HG03139 (cell line): ENCODE measurements at regions not wholly inside any gene's neighbourhood (a gene's known extent, or its start where the extent isn't known, plus 50 kb on each side); places are given as distances from the start of the nearest gene placed in this dataset.

ENCODE experiments used
- ATAC-seq: cut with Tn5 transposase; IDR thresholded peaks from one replicate; pipeline ENCODE4 v1.9.1; 2021; ENCODE audit not compliant: unreplicated experiment

DNA sequence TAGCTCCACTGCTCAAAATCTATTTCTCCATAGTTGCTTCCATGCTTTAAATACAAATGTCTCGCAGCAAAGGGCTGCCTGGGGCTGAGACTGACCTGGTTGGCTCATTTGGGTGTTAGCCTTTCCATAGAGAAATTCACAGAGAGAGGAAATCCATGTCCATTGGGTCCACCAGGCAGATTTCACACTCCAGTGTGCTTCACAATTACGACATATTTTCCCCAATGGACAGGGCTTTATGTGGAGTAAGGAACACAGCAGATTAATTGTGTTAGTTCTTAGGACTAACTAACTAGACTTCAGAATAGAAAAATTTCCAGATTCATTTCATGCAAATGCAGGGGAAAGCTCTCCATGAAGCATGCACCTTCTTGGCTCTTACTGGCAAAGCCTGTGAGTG lies 180.7 kb downstream of the FBXO15 start:
- ATAC-seq = no peak

DNA sequence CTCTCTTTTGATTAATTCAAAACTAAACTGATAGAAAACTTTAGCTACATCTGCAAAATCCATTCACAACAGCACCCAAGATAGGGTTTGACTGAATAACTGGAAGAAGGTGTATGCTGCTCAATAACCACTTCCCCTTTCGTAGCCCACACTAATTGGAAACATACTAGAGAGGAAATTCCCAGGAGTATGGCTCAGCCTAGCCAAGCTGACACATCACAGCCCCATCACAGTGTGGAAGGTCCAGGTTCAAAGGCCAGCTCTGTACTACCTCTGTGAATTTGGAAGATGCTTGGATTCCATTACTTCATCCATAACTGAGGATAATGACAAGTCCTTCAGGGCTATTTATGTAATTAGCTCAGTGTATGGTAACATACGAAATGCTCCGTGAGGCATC lies 185.4 kb downstream of the FBXO15 start:
- ATAC-seq = no peak

DNA sequence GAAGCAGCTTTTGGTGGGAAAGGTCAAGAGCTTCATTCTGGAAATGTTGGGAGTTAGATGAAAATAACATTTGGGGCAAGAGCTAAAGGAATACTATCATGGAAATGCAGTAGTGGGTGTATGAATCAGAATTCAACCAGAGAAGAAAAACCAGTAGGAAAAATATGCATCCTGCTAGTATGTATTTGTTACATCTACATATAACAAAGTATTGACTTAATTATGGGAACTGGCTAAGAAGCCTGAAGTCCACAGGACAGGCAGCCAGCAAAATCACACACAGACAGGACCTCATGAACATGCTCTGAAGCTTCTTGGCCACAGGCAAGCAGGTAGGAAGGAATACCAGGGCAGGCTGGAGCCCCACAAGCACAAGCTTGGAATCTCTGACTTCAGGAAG lies 185.8 kb downstream of the FBXO15 start:
- no peak for ATAC-seq

DNA sequence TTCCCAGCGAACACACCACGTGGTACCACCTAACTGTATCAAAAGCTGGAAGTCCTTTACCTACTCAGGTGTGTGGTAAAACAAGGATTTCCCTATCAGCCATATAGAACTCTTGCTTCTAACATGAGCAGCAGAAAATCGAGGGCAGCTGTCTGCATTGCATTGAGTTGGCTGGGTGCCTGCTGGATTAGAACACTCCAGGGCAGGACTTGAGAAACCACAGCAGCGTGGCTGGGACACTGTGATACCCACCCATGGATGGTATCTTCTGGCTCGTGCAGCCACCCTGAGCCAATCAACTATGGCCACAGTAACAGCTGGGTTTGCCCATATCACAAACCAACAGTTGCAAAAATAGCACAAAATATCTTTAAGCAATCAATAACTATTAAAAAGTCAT lies 188.3 kb downstream of the FBXO15 start:
- ATAC-seq = no peak

GRCh38 chr18:73954268-73954667 lies 193.4 kb downstream of the FBXO15 start:
- ATAC-seq = no peak

DNA sequence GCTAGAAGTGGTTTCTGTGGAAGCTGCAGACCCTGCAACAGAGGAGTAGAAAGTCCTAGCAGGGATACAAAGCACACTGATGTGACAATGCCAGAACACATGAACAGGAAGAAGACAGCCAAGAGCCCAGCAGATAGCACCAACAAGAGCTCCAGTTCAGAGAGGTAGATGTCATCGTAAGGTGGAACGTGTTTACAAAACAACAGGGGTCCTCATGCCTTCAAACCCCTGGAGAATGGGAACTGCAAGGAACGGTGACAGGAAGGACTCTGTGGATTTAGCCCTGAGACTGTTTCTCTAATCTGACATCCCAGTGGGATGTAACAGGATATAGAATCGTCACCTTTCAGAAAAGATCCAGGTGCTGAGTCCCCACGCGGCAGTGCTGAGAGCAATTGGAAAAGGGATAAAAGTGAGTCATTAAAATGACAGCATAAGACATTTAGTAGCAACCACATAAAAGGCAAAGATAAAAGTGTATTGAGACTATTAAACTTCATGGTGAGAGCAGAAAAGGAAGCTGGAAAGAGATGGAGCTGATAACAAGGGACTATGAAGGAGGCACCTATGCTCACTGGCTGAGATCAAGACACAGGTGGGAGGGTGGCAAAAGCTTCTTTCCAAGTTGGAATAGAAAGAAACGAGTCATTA lies 195.2 kb downstream of the FBXO15 start:
- no peak for ATAC-seq

DNA sequence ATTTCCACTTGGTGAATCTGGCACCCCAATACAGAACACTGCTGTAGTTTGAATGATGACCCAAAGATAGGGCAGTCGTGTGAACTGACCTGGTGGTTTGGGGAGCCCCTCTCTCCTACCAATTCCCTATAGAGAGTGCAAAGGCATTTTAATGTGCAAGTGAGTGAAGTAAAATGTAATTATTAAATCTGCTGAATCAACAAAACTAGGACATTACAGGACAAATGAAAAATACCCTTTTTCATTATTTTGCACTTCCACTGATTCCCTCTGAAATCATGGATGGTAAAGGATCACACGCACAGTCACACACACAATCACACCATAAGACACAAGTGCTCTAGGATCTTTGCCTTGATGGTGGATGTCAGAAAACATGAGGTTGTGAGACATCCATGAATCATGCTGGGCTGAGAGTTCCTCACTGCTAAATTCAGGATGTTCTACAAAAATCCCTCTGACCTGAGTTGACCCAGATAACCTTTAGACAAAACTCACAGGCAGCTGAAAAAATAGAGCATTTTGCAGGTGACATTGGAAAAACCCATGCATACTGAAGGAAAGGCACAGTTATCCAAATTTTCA lies 197.4 kb downstream of the FBXO15 start:
- ATAC-seq = no peak

GRCh38 chr18:73948497-73948896 lies 199.1 kb downstream of the FBXO15 start:
- ATAC-seq = no peak

DNA sequence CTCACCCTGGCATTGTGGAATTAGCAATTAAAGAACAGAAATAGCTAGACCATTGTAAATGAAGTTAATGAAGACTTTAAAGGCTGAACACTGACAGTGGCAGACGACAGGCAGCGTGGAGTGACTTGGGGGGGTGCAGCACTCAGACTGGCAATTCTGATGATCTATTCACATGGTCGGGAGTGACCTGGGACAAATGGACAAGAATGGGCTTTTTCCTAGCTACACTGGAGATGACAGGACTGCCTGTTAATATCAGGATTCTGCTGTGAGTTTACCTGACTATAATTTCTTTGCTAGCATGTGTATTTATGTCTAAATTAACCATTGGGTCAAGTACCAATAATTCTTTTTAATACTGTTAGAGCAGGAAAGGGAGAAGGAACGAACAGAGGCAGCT lies 199.6 kb downstream of the FBXO15 start:
- ATAC-seq = no peak

DNA sequence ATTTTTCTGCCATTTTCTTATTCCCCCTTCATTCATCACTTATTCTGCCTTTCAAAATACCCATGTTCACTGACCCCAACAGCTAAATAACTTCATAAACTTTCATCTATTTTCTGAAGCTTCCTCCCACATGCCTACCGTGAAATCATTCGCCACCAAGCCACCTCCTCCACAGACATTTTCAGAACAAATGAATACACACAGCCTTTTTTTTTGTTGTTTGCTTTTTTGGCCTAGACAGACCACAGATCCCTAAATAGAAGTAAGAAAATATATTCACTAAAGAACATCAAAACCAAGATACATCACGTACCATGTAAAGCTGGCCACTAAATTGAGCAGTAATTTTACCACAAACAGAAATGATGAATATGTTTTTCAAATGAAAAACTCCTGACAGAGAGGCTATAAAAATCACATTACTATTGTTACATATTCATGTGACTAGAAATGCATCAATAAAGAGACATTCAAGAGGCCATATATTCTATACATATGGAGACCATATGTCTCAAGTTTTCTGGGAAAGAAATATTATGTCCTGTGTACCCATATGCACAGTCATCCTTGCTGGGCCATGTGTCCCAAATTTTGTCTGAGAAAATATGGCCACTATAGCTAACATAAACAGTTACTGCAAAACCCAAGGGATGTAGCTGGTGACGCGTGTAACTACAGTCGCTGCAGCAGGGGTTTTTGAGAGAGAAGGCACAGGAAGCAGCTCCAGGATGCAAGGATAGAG lies 200.3 kb downstream of the FBXO15 start:
- ATAC-seq = no peak

GRCh38 chr18:73945130-73945792 lies 202.4 kb downstream of the FBXO15 start:
- ATAC-seq = no peak

DNA sequence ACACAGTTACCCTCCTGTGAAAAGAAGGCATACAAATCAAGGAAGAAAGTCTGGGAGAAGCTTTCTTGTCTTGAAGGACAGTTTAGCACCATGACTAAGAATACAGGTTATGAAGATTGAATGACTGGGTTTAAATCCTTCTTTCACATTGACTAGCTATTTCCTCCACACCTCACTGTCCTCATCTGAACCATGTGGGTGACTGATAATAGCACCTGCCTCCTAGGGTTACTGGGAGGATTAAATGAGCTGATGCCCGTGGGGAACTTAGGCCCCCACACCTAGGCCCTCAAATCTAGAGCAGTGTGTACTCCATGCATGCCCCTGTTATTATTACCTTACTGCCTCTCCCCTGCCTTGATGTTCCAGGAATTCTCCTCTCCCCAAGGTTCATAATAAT lies 202.9 kb downstream of the FBXO15 start:
- no peak for ATAC-seq

GRCh38 chr18:73943763-73944162 lies 203.9 kb downstream of the FBXO15 start:
- no peak for ATAC-seq

DNA sequence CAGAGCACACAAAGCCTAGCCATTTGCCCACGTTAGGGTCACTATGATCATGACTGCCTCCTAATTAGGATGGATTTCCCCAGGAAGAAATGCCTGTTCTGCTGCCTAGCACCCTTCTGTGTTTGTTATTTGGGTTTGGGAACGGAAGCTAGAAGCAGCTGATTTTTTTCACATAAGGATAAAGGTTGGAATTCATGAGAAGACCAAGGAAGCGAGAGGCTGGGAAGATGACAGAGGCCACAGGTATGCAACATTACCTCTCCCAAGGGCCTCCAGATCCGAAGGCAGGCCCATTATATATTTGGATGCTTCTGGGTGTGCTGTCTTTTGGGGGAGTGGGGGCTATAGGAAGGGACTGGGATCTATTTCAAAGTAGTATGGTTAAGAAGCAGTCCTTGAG lies 204.7 kb downstream of the FBXO15 start:
- no peak for ATAC-seq

DNA sequence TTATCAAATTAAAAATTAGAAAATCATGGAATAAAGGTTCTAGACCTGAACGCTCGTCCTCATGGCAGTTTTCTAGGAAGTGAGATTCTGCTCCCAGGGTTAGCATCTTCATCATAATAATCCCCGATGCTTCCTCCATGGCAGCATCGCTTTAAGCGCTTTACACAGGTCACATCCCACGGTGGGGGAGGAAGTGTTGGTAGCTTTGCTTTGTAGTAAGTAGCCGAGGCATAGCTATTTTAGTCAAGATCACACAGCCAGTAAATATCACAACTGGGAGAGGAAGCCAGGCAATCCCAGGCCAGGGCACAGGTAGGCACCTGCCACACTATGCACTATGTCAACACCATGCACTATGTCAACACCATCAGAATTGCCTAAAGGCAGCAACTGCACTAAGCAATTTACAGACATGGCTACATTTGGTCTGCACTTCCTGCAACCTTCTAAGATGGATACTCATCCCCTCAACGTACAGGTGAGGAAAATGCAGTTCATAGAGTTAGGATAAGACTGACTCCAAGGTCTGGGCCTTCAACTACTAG lies 205.5 kb downstream of the FBXO15 start:
- ATAC-seq = no peak

- ATAC-seq = no peak
These were observed 206.9 kb downstream of the FBXO15 start for GRCh38 chr18:73940721-73941120.

DNA sequence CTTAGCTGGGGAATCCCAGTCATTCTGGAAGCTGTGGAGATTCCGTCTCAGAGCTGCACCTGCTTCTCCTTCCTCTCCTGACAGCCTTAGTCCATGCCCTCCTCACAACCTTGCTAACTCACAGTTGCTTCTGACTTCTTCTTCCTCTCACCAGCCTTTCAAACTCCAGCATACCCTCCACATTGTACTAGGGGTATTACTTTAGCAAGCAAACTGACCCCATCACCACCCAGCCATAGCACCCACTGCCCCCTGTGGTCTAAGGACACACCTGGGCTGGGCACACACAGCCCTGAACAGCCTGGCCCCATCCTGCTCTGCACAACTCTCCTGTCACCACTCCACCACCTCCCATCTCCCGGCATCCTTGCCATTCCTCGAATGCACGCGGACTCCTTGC lies 208.2 kb downstream of the FBXO15 start:
- no peak for ATAC-seq

- no peak for ATAC-seq
These were observed 213.9 kb downstream of the FBXO15 start for GRCh38 chr18:73933685-73934084.

DNA sequence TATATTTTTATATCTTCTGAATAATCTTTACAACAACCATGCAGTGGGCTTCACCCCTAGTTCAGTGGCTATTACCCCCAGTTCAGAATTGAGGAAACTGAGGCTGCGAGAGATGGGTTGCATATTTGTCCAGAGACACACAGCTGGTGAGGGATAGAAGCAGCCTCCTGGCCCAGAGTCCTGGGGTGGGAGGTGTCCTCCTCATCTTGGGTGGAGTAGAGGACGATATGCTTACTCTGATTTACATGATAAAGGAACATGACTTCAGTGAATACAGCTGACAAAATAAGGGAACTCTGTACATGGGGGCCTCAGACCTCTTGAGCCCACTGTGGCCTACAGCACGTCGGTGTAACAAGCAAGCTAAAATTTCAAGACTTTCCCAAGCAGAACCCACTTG lies 214.7 kb downstream of the FBXO15 start:
- no peak for ATAC-seq

DNA sequence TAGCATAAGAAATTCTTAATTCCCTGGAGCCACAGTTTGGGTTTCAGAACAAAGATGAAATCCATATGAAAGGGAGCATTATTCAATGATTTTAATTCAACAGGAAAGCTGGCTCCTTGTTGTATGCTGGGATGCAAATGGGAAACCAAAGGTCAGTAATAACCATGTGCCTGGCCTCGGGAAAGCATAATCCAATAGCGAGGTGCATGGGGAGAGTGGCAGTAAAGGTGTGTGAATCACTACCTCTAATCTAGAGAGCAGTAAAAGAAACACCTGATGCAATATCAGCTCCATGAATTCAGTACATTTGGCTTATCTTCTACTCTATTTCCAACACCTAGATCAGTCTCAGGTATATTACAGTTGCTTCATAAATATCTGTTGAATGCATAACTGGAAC lies 220.1 kb downstream of the FBXO15 start:
- no peak for ATAC-seq

GRCh38 chr18:73924836-73925235 lies 222.8 kb downstream of the FBXO15 start:
- ATAC-seq = no peak

GRCh38 chr18:73924307-73924706 lies 223.3 kb downstream of the FBXO15 start:
- ATAC-seq = no peak
